ENCODE measurements at regions not wholly inside any gene's neighbourhood (a gene's known extent, or its start where the extent isn't known, plus 50 kb on each side); places are given as distances from the start of the nearest gene placed in this dataset.

DNA sequence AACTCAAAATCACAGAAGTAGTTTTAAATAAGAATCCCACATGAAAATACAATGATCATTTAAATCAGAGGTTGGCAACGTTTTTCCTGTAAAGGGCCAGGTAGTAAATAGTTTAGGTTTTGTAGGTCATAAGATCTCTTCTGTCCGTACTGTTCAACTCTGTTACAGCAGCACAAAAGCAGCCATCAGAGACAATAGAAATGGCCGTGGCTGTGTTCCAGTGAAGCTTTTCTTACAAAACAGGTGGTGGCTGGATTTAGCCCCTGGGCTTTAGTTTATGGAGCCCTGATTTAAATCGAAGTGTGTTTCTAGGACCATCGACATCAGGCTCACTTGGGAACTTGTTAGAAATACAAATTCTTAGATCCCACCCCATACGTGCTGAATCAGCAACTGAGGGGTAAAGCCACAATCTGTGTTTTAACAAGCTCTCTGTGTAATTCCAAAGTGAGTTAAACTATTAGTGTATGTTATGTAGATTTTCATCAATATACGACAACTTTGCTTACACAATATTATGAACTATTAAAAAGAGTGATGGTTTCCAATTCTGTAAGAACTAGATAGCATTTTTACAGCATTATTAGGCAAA, 54.8 kb upstream of the MIR17HG start:
- H3K27me3 ChIP-seq (ENCODE audit: insufficient read depth, low read depth) = no peaks in the 10 kb centered on the region
- H3K79me2 ChIP-seq (ENCODE audit: low read depth) = no peaks in the 10 kb centered on the region
- no peaks in the 10 kb centered on the region for H3K9me2 ChIP-seq (ENCODE audit: insufficient read depth)
- no peak overlapping the region for H2AFZ ChIP-seq
- H3F3A ChIP-seq (ENCODE audit: insufficient read depth, low read depth) = no peaks in the 10 kb centered on the region
- CTCF ChIA-PET = no interaction called here
- DNase-seq = no peak
- H3K36me3 ChIP-seq (ENCODE audit: low read depth) = no peaks in the 10 kb centered on the region
- H3K4me3 ChIP-seq = no peak overlapping the region
- H3K4me2 ChIP-seq = no peak overlapping the region
- TF ChIP-seq CTCF (conservative IDR thresholded peaks at IDR 0.05) = no peak
- TF ChIP-seq EZH2 (IDR thresholded peaks at IDR 0.05; ENCODE audit: low read depth) = no peak
- H3K27ac ChIP-seq = no peak overlapping the region
- POLR2A ChIA-PET (ENCODE audit: unreplicated experiment) = no interaction called here
- BruUV-seq (replicated peaks) = no TSS peak
- no peaks in the 10 kb centered on the region for H3K9me3 ChIP-seq (ENCODE audit: insufficient read depth, low read depth)
- H4K20me1 ChIP-seq (ENCODE audit: insufficient read depth) = no peaks in the 10 kb centered on the region
- intact Hi-C loops (cut with micrococcal nuclease; ENCODE audit: unreplicated experiment) = no loop called here
- H3K4me1 ChIP-seq (replicated peaks; ENCODE audit: insufficient read depth) = no peaks in the 10 kb centered on the region

GRCh38 chr13:91295712-91296410, 51.6 kb upstream of the MIR17HG start:
- BruUV-seq (replicated peaks) = no TSS peak
- no peak overlapping the region for H3K4me2 ChIP-seq
- intact Hi-C loops (cut with micrococcal nuclease; ENCODE audit: unreplicated experiment) = no loop called here
- H3K27me3 ChIP-seq (ENCODE audit: insufficient read depth, low read depth) = no peaks in the 10 kb centered on the region
- POLR2A ChIA-PET (ENCODE audit: unreplicated experiment) = no interaction called here
- H3K4me1 ChIP-seq (replicated peaks; ENCODE audit: insufficient read depth) = no peaks in the 10 kb centered on the region
- H3K79me2 ChIP-seq (ENCODE audit: low read depth) = no peaks in the 10 kb centered on the region
- TF ChIP-seq CTCF (conservative IDR thresholded peaks at IDR 0.05) = no peak
- TF ChIP-seq EZH2 (IDR thresholded peaks at IDR 0.05; ENCODE audit: low read depth) = no peak
- H3K9me3 ChIP-seq (ENCODE audit: insufficient read depth, low read depth) = no peaks in the 10 kb centered on the region
- no peak overlapping the region for H3K27ac ChIP-seq
- H3K9me2 ChIP-seq (ENCODE audit: insufficient read depth) = no peaks in the 10 kb centered on the region
- no peak for DNase-seq
- H3K4me3 ChIP-seq = no peak overlapping the region
- H3K36me3 ChIP-seq (ENCODE audit: low read depth) = no peaks in the 10 kb centered on the region
- no peaks in the 10 kb centered on the region for H4K20me1 ChIP-seq (ENCODE audit: insufficient read depth)
- no peak overlapping the region for H2AFZ ChIP-seq
- CTCF ChIA-PET = no interaction called here
- H3F3A ChIP-seq (ENCODE audit: insufficient read depth, low read depth) = no peaks in the 10 kb centered on the region

GRCh38 chr13:91297503-91297902, 50.0 kb upstream of the MIR17HG start:
- ChIA-PET POLR2A (ENCODE audit: unreplicated experiment) (no interaction called here), CTCF (no interaction called here)
- no peaks in the 10 kb centered on the region for H3K9me2 ChIP-seq (ENCODE audit: insufficient read depth)
- no peaks in the 10 kb centered on the region for H3K27me3 ChIP-seq (ENCODE audit: insufficient read depth, low read depth)
- no peak for DNase-seq
- no peaks in the 10 kb centered on the region for H3K9me3 ChIP-seq (ENCODE audit: insufficient read depth, low read depth)
- no peak overlapping the region for H3K4me3 ChIP-seq
- no peak overlapping the region for H3K27ac ChIP-seq
- H3K36me3 ChIP-seq (ENCODE audit: low read depth) = no peaks in the 10 kb centered on the region
- H3K4me2 ChIP-seq = no peak overlapping the region
- BruUV-seq (replicated peaks) = no TSS peak
- H3K4me1 ChIP-seq (replicated peaks; ENCODE audit: insufficient read depth) = no peaks in the 10 kb centered on the region
- H4K20me1 ChIP-seq (ENCODE audit: insufficient read depth) = no peaks in the 10 kb centered on the region
- no peak for TF ChIP-seq EZH2 (IDR thresholded peaks at IDR 0.05; ENCODE audit: low read depth)
- TF ChIP-seq CTCF (conservative IDR thresholded peaks at IDR 0.05) = no peak
- H3F3A ChIP-seq (ENCODE audit: insufficient read depth, low read depth) = no peaks in the 10 kb centered on the region
- no peaks in the 10 kb centered on the region for H3K79me2 ChIP-seq (ENCODE audit: low read depth)
- intact Hi-C loops (cut with micrococcal nuclease; ENCODE audit: unreplicated experiment) = no loop called here
- H2AFZ ChIP-seq = no peak overlapping the region
